GM18511 (cell line): ENCODE measurements at regions not wholly inside any gene's neighbourhood (a gene's known extent, or its start where the extent isn't known, plus 50 kb on each side); places are given as distances from the start of the nearest gene placed in this dataset.
"Not testable (repeated sequence)": the region's sequence is repeated elsewhere in the genome, so short reads cannot be mapped to it uniquely, and the experiment has no call there.

Experiments used
- ATAC-seq: cut with Tn5 transposase; IDR thresholded peaks from one replicate; pipeline ENCODE4 v1.9.1; 2021; ENCODE audit warnings: mild to moderate bottlenecking, moderate library complexity; ENCODE audit not compliant: unreplicated experiment

GRCh38 chr18:52136532-52136931, 203.5 kb upstream of the DCC start:
- no peak for ATAC-seq

- ATAC-seq: no peak
These were observed 199.0 kb upstream of the DCC start for GRCh38 chr18:52140986-52141385.

- no peak for ATAC-seq
These were observed 189.9 kb upstream of the DCC start for GRCh38 chr18:52150050-52150449.

- ATAC-seq: no peak
These were observed 188.0 kb upstream of the DCC start for GRCh38 chr18:52152036-52152435.

GRCh38 chr18:52156166-52156565, 183.8 kb upstream of the DCC start:
- no peak for ATAC-seq

GRCh38 chr18:52160636-52161035, 179.4 kb upstream of the DCC start:
- no peak for ATAC-seq

GRCh38 chr18:52163478-52163877, 176.5 kb upstream of the DCC start:
- no peak for ATAC-seq

- ATAC-seq: not testable (repeated sequence)
These were observed 171.9 kb upstream of the DCC start for GRCh38 chr18:52168131-52168530.

- no peak for ATAC-seq
These were observed 165.8 kb upstream of the DCC start for GRCh38 chr18:52174220-52174619.

- ATAC-seq: no peak
These were observed 164.6 kb upstream of the DCC start for GRCh38 chr18:52175406-52175805.

- no peak for ATAC-seq
These were observed 156.9 kb upstream of the DCC start for GRCh38 chr18:52183107-52183506.

GRCh38 chr18:52190195-52190594, 149.8 kb upstream of the DCC start:
- ATAC-seq: no peak

GRCh38 chr18:52190631-52191030, 149.4 kb upstream of the DCC start:
- no peak for ATAC-seq

GRCh38 chr18:52200406-52200805, 139.6 kb upstream of the DCC start:
- no peak for ATAC-seq

- no peak for ATAC-seq
These were observed 138.9 kb upstream of the DCC start for GRCh38 chr18:52200921-52201663.

GRCh38 chr18:52208646-52209045, 131.4 kb upstream of the DCC start:
- no peak for ATAC-seq

- no peak for ATAC-seq
These were observed 123.9 kb upstream of the DCC start for GRCh38 chr18:52216109-52216508.

GRCh38 chr18:52216666-52217065, 123.3 kb upstream of the DCC start:
- no peak for ATAC-seq

GRCh38 chr18:52219102-52219501, 120.9 kb upstream of the DCC start:
- ATAC-seq: no peak

GRCh38 chr18:52220062-52220591, 119.9 kb upstream of the DCC start:
- ATAC-seq: no peak

GRCh38 chr18:52222211-52222610, 117.8 kb upstream of the DCC start:
- ATAC-seq: no peak

- no peak for ATAC-seq
These were observed 112.5 kb upstream of the DCC start for GRCh38 chr18:52227536-52227935.

- ATAC-seq: no peak
These were observed 111.8 kb upstream of the DCC start for GRCh38 chr18:52228166-52228565.
